ENCODE measurements at regions not wholly inside any gene's neighbourhood (a gene's known extent, or its start where the extent isn't known, plus 50 kb on each side); places are given as distances from the start of the nearest gene placed in this dataset.

DNA sequence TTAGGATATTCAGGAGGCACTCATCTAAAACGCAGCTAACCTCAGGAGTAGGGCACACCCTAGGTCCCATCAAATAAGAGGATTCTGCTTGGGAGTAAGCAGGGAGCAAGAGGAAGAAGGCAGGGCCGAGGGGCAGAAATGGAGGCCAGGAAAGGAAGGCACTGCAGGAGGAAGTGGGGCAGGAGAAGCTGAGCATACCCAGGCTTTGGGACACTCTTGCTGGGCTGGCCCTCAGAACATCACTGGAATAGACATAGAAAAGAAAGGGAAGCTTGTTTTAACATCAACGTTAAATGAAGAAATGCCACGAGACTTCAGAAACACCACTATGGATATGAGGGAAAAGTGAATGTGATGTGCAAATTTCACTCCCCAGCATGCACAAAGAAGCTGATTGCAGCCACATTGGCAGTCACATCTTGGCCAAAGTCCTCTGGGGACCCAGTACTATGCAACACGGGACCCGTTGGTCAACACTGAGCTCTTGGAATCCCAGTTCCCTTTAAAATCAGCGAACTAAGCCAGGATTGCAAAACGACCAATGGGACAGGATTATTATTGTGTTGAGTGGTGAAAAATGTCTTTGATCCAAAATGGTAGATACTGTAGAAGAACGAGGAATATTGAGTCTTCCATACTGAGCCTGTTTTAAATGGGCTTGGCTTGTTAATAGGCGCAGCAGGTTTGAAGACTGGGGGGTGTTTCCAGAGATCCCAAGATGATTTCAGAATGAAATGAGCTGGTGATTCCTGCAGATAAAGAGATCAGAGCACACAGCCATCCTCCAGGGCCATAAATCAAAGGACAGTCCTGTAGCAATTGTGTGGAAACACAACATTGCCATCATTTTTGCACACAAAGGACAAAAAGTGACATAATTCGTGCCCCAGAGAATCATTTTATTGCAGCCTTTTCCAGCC, 152.4 kb downstream of the TOMM20 start:
- TF ChIP-seq, protein P1, sequence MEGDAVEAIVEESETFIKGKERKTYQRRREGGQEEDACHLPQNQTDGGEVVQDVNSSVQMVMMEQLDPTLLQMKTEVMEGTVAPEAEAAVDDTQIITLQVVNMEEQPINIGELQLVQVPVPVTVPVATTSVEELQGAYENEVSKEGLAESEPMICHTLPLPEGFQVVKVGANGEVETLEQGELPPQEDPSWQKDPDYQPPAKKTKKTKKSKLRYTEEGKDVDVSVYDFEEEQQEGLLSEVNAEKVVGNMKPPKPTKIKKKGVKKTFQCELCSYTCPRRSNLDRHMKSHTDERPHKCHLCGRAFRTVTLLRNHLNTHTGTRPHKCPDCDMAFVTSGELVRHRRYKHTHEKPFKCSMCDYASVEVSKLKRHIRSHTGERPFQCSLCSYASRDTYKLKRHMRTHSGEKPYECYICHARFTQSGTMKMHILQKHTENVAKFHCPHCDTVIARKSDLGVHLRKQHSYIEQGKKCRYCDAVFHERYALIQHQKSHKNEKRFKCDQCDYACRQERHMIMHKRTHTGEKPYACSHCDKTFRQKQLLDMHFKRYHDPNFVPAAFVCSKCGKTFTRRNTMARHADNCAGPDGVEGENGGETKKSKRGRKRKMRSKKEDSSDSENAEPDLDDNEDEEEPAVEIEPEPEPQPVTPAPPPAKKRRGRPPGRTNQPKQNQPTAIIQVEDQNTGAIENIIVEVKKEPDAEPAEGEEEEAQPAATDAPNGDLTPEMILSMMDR (tag by site-specific recombination; IDR thresholded peaks at IDR 0.05), result no peak
- TF ChIP-seq, protein P2, sequence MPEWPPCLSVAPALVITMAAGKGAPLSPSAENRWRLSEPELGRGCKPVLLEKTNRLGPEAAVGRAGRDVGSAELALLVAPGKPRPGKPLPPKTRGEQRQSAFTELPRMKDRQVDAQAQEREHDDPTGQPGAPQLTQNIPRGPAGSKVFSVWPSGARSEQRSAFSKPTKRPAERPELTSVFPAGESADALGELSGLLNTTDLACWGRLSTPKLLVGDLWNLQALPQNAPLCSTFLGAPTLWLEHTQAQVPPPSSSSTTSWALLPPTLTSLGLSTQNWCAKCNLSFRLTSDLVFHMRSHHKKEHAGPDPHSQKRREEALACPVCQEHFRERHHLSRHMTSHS (tag by site-specific recombination; IDR thresholded peaks at IDR 0.05), result no peak

Data from HEK293 (cell line).